GM12892 (cell line): ENCODE measurements at regions not wholly inside any gene's neighbourhood (a gene's known extent, or its start where the extent isn't known, plus 50 kb on each side); places are given as distances from the start of the nearest gene placed in this dataset.

ENCODE experiments used
- POLR2A ChIP-seq: IDR thresholded peaks from 2 replicates; pipeline ENCODE4 v1.6.1; 2011; ENCODE audit warnings: low read depth, low read length, control low read depth
- POLR2AphosphoS5 ChIP-seq: IDR thresholded peaks from 2 replicates; pipeline ENCODE4 v1.6.1; 2011; ENCODE audit warnings: low read depth, low read length, control low read depth
- TAF1 ChIP-seq: IDR thresholded peaks from 2 replicates; pipeline ENCODE4 v1.6.1; 2011; ENCODE audit warnings: low read depth, mild to moderate bottlenecking, control low read depth, low read length, borderline replicate concordance

DNA sequence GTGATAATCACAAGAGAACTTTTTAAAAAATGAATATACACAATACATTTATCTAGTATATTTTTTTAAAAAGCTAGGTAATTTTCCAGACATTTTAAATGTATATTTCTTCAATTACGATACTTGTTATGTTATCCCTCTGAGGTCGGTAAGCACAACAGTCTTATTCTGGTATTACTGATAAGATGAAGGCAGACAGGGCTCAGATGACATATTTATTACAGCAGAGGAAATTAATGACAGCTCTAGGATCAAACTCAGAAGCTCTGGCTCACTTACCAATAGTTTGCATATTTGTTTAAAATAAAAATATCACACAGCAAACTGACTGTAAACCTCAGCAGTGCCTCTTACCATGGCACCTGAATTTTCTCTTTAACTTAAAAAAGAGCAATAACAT is 1347.0 kb upstream of the ADGRL2 start:
- TF ChIP-seq POLR2AphosphoS5 = no peak
- TF ChIP-seq POLR2A = no peak
- no peak for TF ChIP-seq TAF1
